A673 (cell line): ENCODE measurements at regions not wholly inside any gene's neighbourhood (a gene's known extent, or its start where the extent isn't known, plus 50 kb on each side); places are given as distances from the start of the nearest gene placed in this dataset.

ENCODE experiments used
- BruUV-seq: library from RNA; stranded (reverse); fragments of 400-500 nt; replicated peaks from 2 replicates; lab custom pipeline; 2021; lab: Mats Ljungman, UMichigan
- CTCF ChIA-PET: fragments of 300-600 bp; sonication (Branson Sonifier 250); formaldehyde crosslinking; loops from one replicate; lab custom pipeline; 2022; ENCODE audit warnings: antibody characterized with exemption; lab: Charles Lee
- POLR2A ChIA-PET: fragments of 300-600 bp; sonication (Branson Sonifier 250); formaldehyde crosslinking; loops from one replicate; lab custom pipeline; 2022; ENCODE audit warnings: antibody characterized with exemption; ENCODE audit not compliant: low non-redundant PET; lab: Charles Lee
- DNase-seq: peaks from one replicate; pipeline ENCODE4 v3.0.0-alpha.2; 2015; ENCODE audit warnings: low spot score
- H3K27ac ChIP-seq: fragments of 200-600 bp; sonication (generic); 2 replicates; pipeline ENCODE4 v1.5.1; 2016; ENCODE audit warnings: mixed run types, low read depth, mild to moderate bottlenecking, mixed read lengths, antibody characterized with exemption, low read length; ENCODE audit not compliant: poor library complexity, severe bottlenecking
- H3K27me3 ChIP-seq: fragments of 200-600 bp; sonication (generic); replicated peaks from 2 replicates; pipeline ENCODE4 v1.6.1; 2017; ENCODE audit warnings: mixed run types, low read depth, mild to moderate bottlenecking, mixed read lengths, antibody characterized with exemption, low read length; ENCODE audit not compliant: insufficient read depth, poor library complexity
- H3K36me3 ChIP-seq: fragments of 200-600 bp; sonication (generic); 2 replicates; pipeline ENCODE4 v1.6.1; 2016; ENCODE audit warnings: mixed run types, mild to moderate bottlenecking, mixed read lengths, antibody characterized with exemption, low read length; ENCODE audit not compliant: insufficient read depth, poor library complexity, severe bottlenecking
- H3K4me1 ChIP-seq: fragments of 200-600 bp; sonication (generic); 2 replicates; pipeline ENCODE4 v1.6.1; 2017; ENCODE audit warnings: mixed run types, mild to moderate bottlenecking, mixed read lengths, antibody characterized with exemption, low read length; ENCODE audit not compliant: insufficient read depth, poor library complexity, severe bottlenecking
- H3K4me3 ChIP-seq: fragments of 200-600 bp; sonication (generic); 2 replicates; pipeline ENCODE4 v1.5.1; 2016; ENCODE audit warnings: low read depth, mixed run types, mild to moderate bottlenecking, mixed read lengths, low read length; ENCODE audit not compliant: poor library complexity, severe bottlenecking
- H3K9me3 ChIP-seq: fragments of 200-600 bp; sonication (generic); 2 replicates; pipeline ENCODE4 v1.6.1; 2016; ENCODE audit warnings: mixed run types, low read depth, mild to moderate bottlenecking, mixed read lengths, antibody characterized with exemption, low read length; ENCODE audit not compliant: poor library complexity, severe bottlenecking
- EZH2 ChIP-seq: fragments of 200-600 bp; sonication (generic); IDR thresholded peaks from 2 replicates; pipeline ENCODE4 v1.6.1; 2017; ENCODE audit warnings: borderline replicate concordance, low read depth, mild to moderate bottlenecking, mixed read lengths, antibody characterized with exemption, low read length; ENCODE audit not compliant: poor library complexity, severe bottlenecking
- intact Hi-C: fragments of 100-400 bp; cut with micrococcal nuclease; formaldehyde crosslinking; loops from one replicate; pipeline ENCODE4 v1.10.0; 2022; ENCODE audit not compliant: unreplicated experiment
- TF ChIP-seq, protein P1 (sequence below): fragments of 300-800, 200-600 bp; sonication (generic); conservative IDR thresholded peaks from 2 replicates; pipeline ENCODE4 v1.5.1; 2017; ENCODE audit warnings: low read depth, mild to moderate bottlenecking, antibody characterized with exemption, low read length, moderate library complexity, mixed read lengths

DNA sequence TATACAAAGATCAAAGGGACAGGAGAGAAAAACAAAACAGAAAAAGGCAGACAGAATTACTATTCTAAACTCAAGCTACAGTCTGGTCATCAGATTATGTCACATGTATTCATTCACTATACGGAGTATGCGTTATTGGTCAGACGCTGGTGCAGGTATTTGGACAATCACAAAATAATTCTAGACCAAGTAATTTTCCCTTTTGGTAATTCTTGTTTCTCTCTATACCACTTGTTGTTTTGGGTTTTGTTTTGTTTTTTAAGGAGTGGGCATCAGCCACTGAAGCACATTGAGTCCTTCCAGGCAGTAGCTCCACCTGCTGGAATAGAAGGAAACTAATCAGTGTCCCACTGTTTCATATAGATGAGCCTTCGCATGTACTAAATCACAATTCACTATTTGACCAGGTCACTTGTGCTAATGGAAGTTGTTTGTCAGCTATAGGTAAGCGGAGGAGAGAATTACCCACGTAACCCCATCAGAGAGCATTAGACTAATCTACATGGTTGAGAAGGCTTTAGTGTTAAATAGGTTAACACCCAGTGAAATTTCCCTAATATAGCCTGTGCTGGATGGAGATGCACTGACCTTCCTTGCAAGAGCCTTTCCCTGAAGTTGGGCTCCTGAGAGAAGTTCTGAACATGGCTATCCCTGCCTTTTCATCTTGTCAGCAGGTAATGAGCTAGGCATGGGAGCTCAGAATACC lies 77.9 kb downstream of the TNFAIP3 start:
- peak; percentile 37 for DNase-seq
- ChIA-PET CTCF (interaction anchor here (0.7 to 1.6 kb wide), 4 partner anchors 60 to 240 kb away, joined by 3 to 4 read pairs (median 4); no protein-coding TSS in a partner anchor), POLR2A (no interaction called here)

DNA sequence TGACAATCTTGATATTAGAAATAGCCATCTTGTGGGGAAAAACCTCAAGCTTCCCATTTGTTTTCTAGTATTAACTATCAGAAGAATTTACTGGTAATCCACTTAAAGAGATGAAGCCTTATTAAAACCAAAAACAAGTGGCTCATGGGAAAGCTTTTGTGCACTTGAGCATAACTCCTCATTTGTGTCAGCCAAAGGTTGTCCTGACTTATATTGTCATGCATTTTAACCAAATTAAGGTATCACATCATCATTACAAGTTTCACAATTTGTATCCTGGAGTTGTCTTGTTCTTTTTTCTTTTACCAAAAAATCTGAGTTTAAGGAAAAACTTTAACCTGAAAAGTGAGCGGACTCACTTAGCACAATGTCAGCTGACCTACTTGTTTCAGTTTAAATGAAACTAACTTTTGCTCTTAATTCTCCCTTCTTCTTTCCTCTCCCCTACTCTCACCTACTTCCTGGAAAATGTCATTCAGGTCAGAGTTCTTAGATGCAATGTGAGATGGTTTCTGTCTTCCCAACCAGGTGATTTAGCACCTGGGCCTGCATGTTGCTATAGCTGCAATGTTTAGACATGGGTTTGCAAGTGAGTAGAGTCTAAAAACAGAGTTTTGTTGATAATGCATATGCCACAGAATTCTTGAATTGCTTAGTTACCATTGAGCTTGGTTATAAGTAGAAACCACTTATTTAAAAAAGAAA lies 82.8 kb downstream of the TNFAIP3 start:
- TF ChIP-seq, protein P1, sequence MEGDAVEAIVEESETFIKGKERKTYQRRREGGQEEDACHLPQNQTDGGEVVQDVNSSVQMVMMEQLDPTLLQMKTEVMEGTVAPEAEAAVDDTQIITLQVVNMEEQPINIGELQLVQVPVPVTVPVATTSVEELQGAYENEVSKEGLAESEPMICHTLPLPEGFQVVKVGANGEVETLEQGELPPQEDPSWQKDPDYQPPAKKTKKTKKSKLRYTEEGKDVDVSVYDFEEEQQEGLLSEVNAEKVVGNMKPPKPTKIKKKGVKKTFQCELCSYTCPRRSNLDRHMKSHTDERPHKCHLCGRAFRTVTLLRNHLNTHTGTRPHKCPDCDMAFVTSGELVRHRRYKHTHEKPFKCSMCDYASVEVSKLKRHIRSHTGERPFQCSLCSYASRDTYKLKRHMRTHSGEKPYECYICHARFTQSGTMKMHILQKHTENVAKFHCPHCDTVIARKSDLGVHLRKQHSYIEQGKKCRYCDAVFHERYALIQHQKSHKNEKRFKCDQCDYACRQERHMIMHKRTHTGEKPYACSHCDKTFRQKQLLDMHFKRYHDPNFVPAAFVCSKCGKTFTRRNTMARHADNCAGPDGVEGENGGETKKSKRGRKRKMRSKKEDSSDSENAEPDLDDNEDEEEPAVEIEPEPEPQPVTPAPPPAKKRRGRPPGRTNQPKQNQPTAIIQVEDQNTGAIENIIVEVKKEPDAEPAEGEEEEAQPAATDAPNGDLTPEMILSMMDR = no peak
- TF ChIP-seq EZH2 = no peak
- peaks cover 28% of the 10 kb centered on the region for H3K27me3 ChIP-seq
- H3K9me3 ChIP-seq = no peaks in the 10 kb centered on the region
- ChIA-PET CTCF (no interaction called here), POLR2A (no interaction called here)
- no peaks in the 10 kb centered on the region for H3K4me1 ChIP-seq
- no TSS peak for BruUV-seq
- H3K36me3 ChIP-seq = no peaks in the 10 kb centered on the region
- DNase-seq = no peak
- intact Hi-C loops = no loop called here
- no peak overlapping the region for H3K27ac ChIP-seq
- H3K4me3 ChIP-seq = no peak overlapping the region

More for the DNA sequence above, 77.9 kb downstream of the TNFAIP3 start:
- BruUV-seq = no TSS peak
- Histone ChIP-seq H3K9me3 (no peaks in the 10 kb centered on the region), H3K4me1 (no peaks in the 10 kb centered on the region), H3K36me3 (no peaks in the 10 kb centered on the region), H3K4me3 (no peak overlapping the region), H3K27me3 (peaks cover under 1% of the 10 kb centered on the region), H3K27ac (no peak overlapping the region)
- TF ChIP-seq, protein P1 = peak; percentile 78
- no peak for TF ChIP-seq EZH2
- intact Hi-C loops = loop anchor here (2.0 kb wide), 1 partner anchor 240 kb away; no protein-coding TSS in a partner anchor

DNA sequence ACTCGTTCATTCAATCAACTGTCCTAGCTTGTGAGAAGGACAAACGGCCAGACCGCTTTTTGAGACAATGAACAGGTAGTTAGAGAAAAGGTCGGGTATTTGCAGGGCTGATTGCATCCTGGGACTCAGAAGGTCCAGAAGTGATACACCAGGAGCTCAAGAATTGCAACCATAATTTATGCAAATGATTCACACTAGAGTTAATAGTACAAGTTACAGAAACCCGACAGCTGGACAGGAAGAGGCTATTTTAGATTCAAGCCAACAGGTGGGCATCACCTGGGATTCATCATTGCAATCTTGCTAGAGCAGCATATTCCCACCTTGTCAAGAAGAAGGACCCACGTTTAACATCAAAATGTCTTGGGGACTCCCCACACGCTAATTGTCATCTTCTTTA lies 83.5 kb downstream of the TNFAIP3 start:
- no peak for TF ChIP-seq EZH2
- TF ChIP-seq, protein P1 = no peak
- intact Hi-C loops = no loop called here
- Histone ChIP-seq H3K4me3 (no peak overlapping the region), H3K9me3 (no peaks in the 10 kb centered on the region), H3K27me3 (peaks cover 28% of the 10 kb centered on the region), H3K27ac (no peak overlapping the region), H3K36me3 (no peaks in the 10 kb centered on the region), H3K4me1 (no peaks in the 10 kb centered on the region)
- DNase-seq = no peak
- no TSS peak for BruUV-seq
- CTCF ChIA-PET = no interaction called here
- POLR2A ChIA-PET = no interaction called here
